ENCODE measurements at regions not wholly inside any gene's neighbourhood (a gene's known extent, or its start where the extent isn't known, plus 50 kb on each side); places are given as distances from the start of the nearest gene placed in this dataset.

- Histone ChIP-seq H3F3A (ENCODE audit: insufficient read depth, low read depth) (no peaks in the 10 kb centered on the region), H4K20me1 (ENCODE audit: insufficient read depth) (no peaks in the 10 kb centered on the region), H3K4me3 (no peak overlapping the region), H3K4me2 (no peak overlapping the region), H3K27ac (no peak overlapping the region), H3K9me3 (ENCODE audit: insufficient read depth, low read depth) (no peaks in the 10 kb centered on the region), H3K79me2 (ENCODE audit: low read depth) (no peaks in the 10 kb centered on the region), H3K4me1 (replicated peaks; ENCODE audit: insufficient read depth) (no peaks in the 10 kb centered on the region), H3K36me3 (ENCODE audit: low read depth) (no peaks in the 10 kb centered on the region), H2AFZ (no peak overlapping the region), H3K27me3 (ENCODE audit: insufficient read depth, low read depth) (0 out of 2 replicates have a peak, but pooled peaks cover 2% of the 10 kb centered on the region), H3K9me2 (ENCODE audit: insufficient read depth) (no peaks in the 10 kb centered on the region)
- intact Hi-C loops (cut with micrococcal nuclease; ENCODE audit: unreplicated experiment) = no loop called here
- DNase-seq = no peak
- BruUV-seq (replicated peaks) = no TSS peak
- no peak for TF ChIP-seq CTCF (conservative IDR thresholded peaks at IDR 0.05)
- TF ChIP-seq EZH2 (IDR thresholded peaks at IDR 0.05; ENCODE audit: low read depth) = no peak
- ChIA-PET CTCF (no interaction called here), POLR2A (ENCODE audit: unreplicated experiment) (no interaction called here)
These were observed 67.2 kb upstream of the CD180 start for GRCh38 chr5:67263656-67264408.

- no peaks in the 10 kb centered on the region for H3K79me2 ChIP-seq (ENCODE audit: low read depth)
- H3K9me2 ChIP-seq (ENCODE audit: insufficient read depth) = no peaks in the 10 kb centered on the region
- ChIA-PET CTCF (no interaction called here), POLR2A (ENCODE audit: unreplicated experiment) (no interaction called here)
- no peak overlapping the region for H3K27ac ChIP-seq
- no peaks in the 10 kb centered on the region for H3K9me3 ChIP-seq (ENCODE audit: insufficient read depth, low read depth)
- H4K20me1 ChIP-seq (ENCODE audit: insufficient read depth) = no peaks in the 10 kb centered on the region
- H3K4me3 ChIP-seq = no peak overlapping the region
- DNase-seq = no peak
- TF ChIP-seq CTCF (conservative IDR thresholded peaks at IDR 0.05) (no peak), EZH2 (IDR thresholded peaks at IDR 0.05; ENCODE audit: low read depth) (no peak)
- H3K36me3 ChIP-seq (ENCODE audit: low read depth) = no peaks in the 10 kb centered on the region
- no peaks in the 10 kb centered on the region for H3F3A ChIP-seq (ENCODE audit: insufficient read depth, low read depth)
- no peaks in the 10 kb centered on the region for H3K4me1 ChIP-seq (replicated peaks; ENCODE audit: insufficient read depth)
- intact Hi-C loops (cut with micrococcal nuclease; ENCODE audit: unreplicated experiment) = no loop called here
- no peak overlapping the region for H3K4me2 ChIP-seq
- BruUV-seq (replicated peaks) = no TSS peak
- H3K27me3 ChIP-seq (ENCODE audit: insufficient read depth, low read depth) = 0 out of 2 replicates have a peak, but pooled peaks cover 2% of the 10 kb centered on the region
- H2AFZ ChIP-seq = no peak overlapping the region
These were observed 66.4 kb upstream of the CD180 start for GRCh38 chr5:67262956-67263355.

- Histone ChIP-seq H3K4me2 (no peak overlapping the region), H3K27me3 (ENCODE audit: insufficient read depth, low read depth) (0 out of 2 replicates have a peak, but pooled peaks cover 2% of the 10 kb centered on the region), H3K79me2 (ENCODE audit: low read depth) (no peaks in the 10 kb centered on the region), H3K9me2 (ENCODE audit: insufficient read depth) (no peaks in the 10 kb centered on the region), H3K36me3 (ENCODE audit: low read depth) (no peaks in the 10 kb centered on the region), H3K4me3 (no peak overlapping the region), H3K4me1 (replicated peaks; ENCODE audit: insufficient read depth) (no peaks in the 10 kb centered on the region), H2AFZ (no peak overlapping the region), H3K9me3 (ENCODE audit: insufficient read depth, low read depth) (no peaks in the 10 kb centered on the region), H3F3A (ENCODE audit: insufficient read depth, low read depth) (no peaks in the 10 kb centered on the region), H3K27ac (no peak overlapping the region), H4K20me1 (ENCODE audit: insufficient read depth) (no peaks in the 10 kb centered on the region)
- CTCF ChIA-PET = no interaction called here
- intact Hi-C loops (cut with micrococcal nuclease; ENCODE audit: unreplicated experiment) = no loop called here
- DNase-seq = no peak
- TF ChIP-seq CTCF (conservative IDR thresholded peaks at IDR 0.05) = no peak
- TF ChIP-seq EZH2 (IDR thresholded peaks at IDR 0.05; ENCODE audit: low read depth) = no peak
- POLR2A ChIA-PET (ENCODE audit: unreplicated experiment) = no interaction called here
- BruUV-seq (replicated peaks) = no TSS peak
These were observed 65.6 kb upstream of the CD180 start for GRCh38 chr5:67262206-67262605.
